ENCODE measurements at regions not wholly inside any gene's neighbourhood (a gene's known extent, or its start where the extent isn't known, plus 50 kb on each side); places are given as distances from the start of the nearest gene placed in this dataset.

GRCh38 chr10:130400890-130401289, 264.7 kb downstream of the GLRX3 start:
- DNase-seq (ENCODE audit: low read depth in 2 of 2, low spot score in 1 of 2): no peak

- no peak for DNase-seq (ENCODE audit: low read depth in 2 of 2, low spot score in 1 of 2)
These were observed 265.9 kb downstream of the GLRX3 start for GRCh38 chr10:130401860-130402765.

GRCh38 chr10:130403153-130404075, 267.2 kb downstream of the GLRX3 start:
- no peak for DNase-seq (ENCODE audit: low read depth in 2 of 2, low spot score in 1 of 2)

GRCh38 chr10:130404476-130405055, 268.4 kb downstream of the GLRX3 start:
- DNase-seq (ENCODE audit: low read depth in 2 of 2, low spot score in 1 of 2): no peak

GRCh38 chr10:130407052-130407451, 270.9 kb downstream of the GLRX3 start:
- DNase-seq (ENCODE audit: low read depth in 2 of 2, low spot score in 1 of 2): no peak

- DNase-seq (ENCODE audit: low read depth in 2 of 2, low spot score in 1 of 2): no peak
These were observed 273.1 kb downstream of the GLRX3 start for GRCh38 chr10:130409331-130409730.

GRCh38 chr10:130409931-130410330, 273.7 kb downstream of the GLRX3 start:
- DNase-seq (ENCODE audit: low read depth in 2 of 2, low spot score in 1 of 2): no peak

- DNase-seq (ENCODE audit: low read depth in 2 of 2, low spot score in 1 of 2): no peak
These were observed 275.4 kb downstream of the GLRX3 start for GRCh38 chr10:130411496-130412085.

- DNase-seq (ENCODE audit: low read depth in 2 of 2, low spot score in 1 of 2): no peak
These were observed 276.1 kb downstream of the GLRX3 start for GRCh38 chr10:130412317-130412716.

- no peak for DNase-seq (ENCODE audit: low read depth in 2 of 2, low spot score in 1 of 2)
These were observed 280.4 kb downstream of the GLRX3 start for GRCh38 chr10:130416334-130417150.

GRCh38 chr10:130418731-130419130, 282.5 kb downstream of the GLRX3 start:
- no peak for DNase-seq (ENCODE audit: low read depth in 2 of 2, low spot score in 1 of 2)

GRCh38 chr10:130421909-130422308, 285.7 kb downstream of the GLRX3 start:
- no peak for DNase-seq (ENCODE audit: low read depth in 2 of 2, low spot score in 1 of 2)

- DNase-seq (ENCODE audit: low read depth in 2 of 2, low spot score in 1 of 2): no peak
These were observed 286.5 kb downstream of the GLRX3 start for GRCh38 chr10:130422366-130423324.

GRCh38 chr10:130423455-130424305, 287.5 kb downstream of the GLRX3 start:
- DNase-seq (ENCODE audit: low read depth in 2 of 2, low spot score in 1 of 2): no peak

GRCh38 chr10:130424418-130424817, 288.2 kb downstream of the GLRX3 start:
- DNase-seq (ENCODE audit: low read depth in 2 of 2, low spot score in 1 of 2): no peak

- no peak for DNase-seq (ENCODE audit: low read depth in 2 of 2, low spot score in 1 of 2)
These were observed 289.0 kb downstream of the GLRX3 start for GRCh38 chr10:130425169-130425568.

GRCh38 chr10:130425881-130426435, 289.8 kb downstream of the GLRX3 start:
- no peak for DNase-seq (ENCODE audit: low read depth in 2 of 2, low spot score in 1 of 2)

GRCh38 chr10:130427216-130427722, 291.1 kb downstream of the GLRX3 start:
- no peak for DNase-seq (ENCODE audit: low read depth in 2 of 2, low spot score in 1 of 2)
